Calu3 (cell line): ENCODE measurements at regions not wholly inside any gene's neighbourhood (a gene's known extent, or its start where the extent isn't known, plus 50 kb on each side); places are given as distances from the start of the nearest gene placed in this dataset.

Experiments used
- BruUV-seq: library from RNA; stranded (reverse); fragments of 400-500 nt; replicated peaks from 2 replicates; lab custom pipeline; 2021; lab: Mats Ljungman, UMichigan
- CTCF ChIA-PET: fragments of 300-600 bp; sonication (Branson Sonifier 250); formaldehyde crosslinking; loops from one replicate; lab custom pipeline; 2022; ENCODE audit warnings: antibody characterized with exemption; lab: Charles Lee
- DNase-seq: peaks from one replicate; pipeline ENCODE4 v3.0.0; 2022
- H3K27ac Mint-ChIP-seq: one replicate; pipeline ENCODE4 v1.8.0; 2022; ENCODE audit warnings: mixed read lengths; ENCODE audit not compliant: unreplicated experiment
- H3K27me3 Mint-ChIP-seq: one replicate; pipeline ENCODE4 v1.8.0; 2022; ENCODE audit warnings: mixed read lengths; ENCODE audit not compliant: unreplicated experiment
- H3K36me3 Mint-ChIP-seq: one replicate; pipeline ENCODE4 v1.8.0; 2022; ENCODE audit warnings: mild to moderate bottlenecking, moderate library complexity, mixed read lengths; ENCODE audit not compliant: insufficient read depth, unreplicated experiment
- H3K4me1 Mint-ChIP-seq: one replicate; pipeline ENCODE4 v1.8.0; 2022; ENCODE audit warnings: mild to moderate bottlenecking, low read depth, mixed read lengths; ENCODE audit not compliant: unreplicated experiment
- H3K4me3 Mint-ChIP-seq: one replicate; pipeline ENCODE4 v1.8.0; 2022; ENCODE audit warnings: mild to moderate bottlenecking, low read depth, moderate library complexity, mixed read lengths; ENCODE audit not compliant: unreplicated experiment
- H3K9me3 Mint-ChIP-seq: one replicate; pipeline ENCODE4 v1.8.0; 2022; ENCODE audit warnings: low read depth, mixed read lengths; ENCODE audit not compliant: unreplicated experiment
- intact Hi-C: fragments of 100-400 bp; cut with micrococcal nuclease; formaldehyde crosslinking; loops from one replicate; pipeline ENCODE4 v1.10.0; 2022; ENCODE audit not compliant: unreplicated experiment
- TF ChIP-seq, protein P1 (sequence below): fragments of 200-600 bp; IDR thresholded peaks from one replicate; pipeline ENCODE4 v1.8.0; 2022; ENCODE audit warnings: antibody characterized with exemption; ENCODE audit not compliant: unreplicated experiment

- H3K4me3 Mint-ChIP-seq: no peak overlapping the region
- CTCF ChIA-PET: interaction anchor here (0.8 kb wide), 1 partner anchor 13 kb away, joined by 3 read pairs; no protein-coding TSS in a partner anchor
- no peaks in the 10 kb centered on the region for H3K9me3 Mint-ChIP-seq
- TF ChIP-seq, protein P1, sequence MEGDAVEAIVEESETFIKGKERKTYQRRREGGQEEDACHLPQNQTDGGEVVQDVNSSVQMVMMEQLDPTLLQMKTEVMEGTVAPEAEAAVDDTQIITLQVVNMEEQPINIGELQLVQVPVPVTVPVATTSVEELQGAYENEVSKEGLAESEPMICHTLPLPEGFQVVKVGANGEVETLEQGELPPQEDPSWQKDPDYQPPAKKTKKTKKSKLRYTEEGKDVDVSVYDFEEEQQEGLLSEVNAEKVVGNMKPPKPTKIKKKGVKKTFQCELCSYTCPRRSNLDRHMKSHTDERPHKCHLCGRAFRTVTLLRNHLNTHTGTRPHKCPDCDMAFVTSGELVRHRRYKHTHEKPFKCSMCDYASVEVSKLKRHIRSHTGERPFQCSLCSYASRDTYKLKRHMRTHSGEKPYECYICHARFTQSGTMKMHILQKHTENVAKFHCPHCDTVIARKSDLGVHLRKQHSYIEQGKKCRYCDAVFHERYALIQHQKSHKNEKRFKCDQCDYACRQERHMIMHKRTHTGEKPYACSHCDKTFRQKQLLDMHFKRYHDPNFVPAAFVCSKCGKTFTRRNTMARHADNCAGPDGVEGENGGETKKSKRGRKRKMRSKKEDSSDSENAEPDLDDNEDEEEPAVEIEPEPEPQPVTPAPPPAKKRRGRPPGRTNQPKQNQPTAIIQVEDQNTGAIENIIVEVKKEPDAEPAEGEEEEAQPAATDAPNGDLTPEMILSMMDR: no peak
- H3K4me1 Mint-ChIP-seq: no peaks in the 10 kb centered on the region
- intact Hi-C loops: loop anchor here (10.0 kb wide), 1 partner anchor 213 kb away; no protein-coding TSS in a partner anchor
- BruUV-seq: no TSS peak
- no peaks in the 10 kb centered on the region for H3K36me3 Mint-ChIP-seq
- H3K27ac Mint-ChIP-seq: no peak overlapping the region
- no peaks in the 10 kb centered on the region for H3K27me3 Mint-ChIP-seq
- no peak for DNase-seq
These were observed 225.5 kb downstream of the SOD2 start for GRCh38 chr6:159467473-159468041.

- Mint-ChIP-seq H3K4me3 (no peak overlapping the region), H3K4me1 (no peaks in the 10 kb centered on the region), H3K36me3 (no peaks in the 10 kb centered on the region), H3K9me3 (no peaks in the 10 kb centered on the region), H3K27ac (no peak overlapping the region), H3K27me3 (no peaks in the 10 kb centered on the region)
- CTCF ChIA-PET: no interaction called here
- TF ChIP-seq, protein P1: no peak
- DNase-seq: no peak
- no TSS peak for BruUV-seq
- intact Hi-C loops: loop anchor here (10.0 kb wide), 1 partner anchor 212 kb away; no protein-coding TSS in a partner anchor
These were observed 226.1 kb downstream of the SOD2 start for GRCh38 chr6:159466926-159467325.

DNA sequence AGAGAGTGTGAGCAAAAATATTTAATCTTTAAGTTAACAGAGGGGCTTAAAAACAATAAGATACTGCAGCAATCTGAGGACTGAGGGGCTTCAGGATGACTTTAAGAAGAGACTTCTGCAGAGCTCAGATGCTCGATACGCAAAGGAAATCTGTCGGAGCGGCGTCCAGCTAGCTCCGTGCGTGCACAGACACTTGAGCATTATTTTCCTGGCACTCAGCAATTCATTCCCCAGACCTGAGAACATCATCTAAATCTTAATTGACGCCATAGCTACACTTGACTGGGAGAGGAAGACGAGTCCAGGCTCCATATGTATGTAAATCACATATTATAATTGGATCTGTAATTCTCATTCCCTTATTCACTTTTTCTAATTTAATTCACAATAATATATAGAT lies 228.2 kb downstream of the SOD2 start:
- intact Hi-C loops: loop anchor here (5.0 to 10.0 kb wide), 3 partner anchors 187 to 293 kb away; no protein-coding TSS in a partner anchor
- CTCF ChIA-PET: interaction anchor here (0.7 to 1.6 kb wide), 2 partner anchors 191 to 212 kb away, joined by 3 to 4 read pairs; no protein-coding TSS in a partner anchor
- TF ChIP-seq, protein P1: no peak
- Mint-ChIP-seq H3K27me3 (peaks cover 19% of the 10 kb centered on the region), H3K27ac (no peak overlapping the region), H3K9me3 (no peaks in the 10 kb centered on the region), H3K4me3 (no peak overlapping the region), H3K4me1 (no peaks in the 10 kb centered on the region), H3K36me3 (no peaks in the 10 kb centered on the region)
- no peak for DNase-seq
- BruUV-seq: no TSS peak

- no peak for DNase-seq
- CTCF ChIA-PET: interaction anchor here (0.9 to 1.6 kb wide), 2 partner anchors 210 to 289 kb away, joined by 7 to 10 read pairs; no protein-coding TSS in a partner anchor
These were observed 229.8 kb downstream of the SOD2 start for GRCh38 chr6:159463119-159463829.

More at GRCh38 chr6:159463119-159463829, 229.8 kb downstream of the SOD2 start:
- Mint-ChIP-seq H3K27me3 (peaks cover 19% of the 10 kb centered on the region), H3K27ac (no peak overlapping the region), H3K4me3 (no peak overlapping the region), H3K36me3 (no peaks in the 10 kb centered on the region), H3K4me1 (no peaks in the 10 kb centered on the region), H3K9me3 (no peaks in the 10 kb centered on the region)
- TF ChIP-seq, protein P1: peak; percentile 13
- intact Hi-C loops: loop anchor here (5.0 to 10.0 kb wide), 3 partner anchors 189 to 291 kb away; no protein-coding TSS in a partner anchor
- no TSS peak for BruUV-seq
